HepG2 (cell line): ENCODE measurements at regions not wholly inside any gene's neighbourhood (a gene's known extent, or its start where the extent isn't known, plus 50 kb on each side); places are given as distances from the start of the nearest gene placed in this dataset.

Experiments
- ATAC-seq: fragments of 200-7000 bp; cut with Tn5 transposase; 3 replicates; pipeline ENCODE4 v1.9.1; 2020; ENCODE audit warnings: mild to moderate bottlenecking, moderate library complexity
- BruUV-seq: library from RNA; stranded (reverse); fragments of 400-500 nt; replicated peaks from 2 replicates; lab custom pipeline; 2021; lab: Mats Ljungman, UMichigan
- CTCF ChIA-PET: fragments of 300-600 bp; formaldehyde crosslinking; extraction: SDS; loops from one replicate; lab custom pipeline; 2021; ENCODE audit warnings: low total read pairs, inconsistent platforms, low intra/inter-chr PET ratio; lab: Yijun Ruan, JAX
- POLR2A ChIA-PET: fragments of 350-600 bp; sonication (Branson Sonifier 250); formaldehyde crosslinking; loops from one replicate; lab custom pipeline; 2020; ENCODE audit warnings: antibody characterized with exemption, inconsistent platforms; lab: Yijun Ruan, JAX
- DNase-seq: peaks from one replicate; pipeline ENCODE4 v3.0.0-alpha.2; 2015; ENCODE audit warnings: low spot score
- FAIRE-seq: peaks from 3 replicates; lab custom pipeline; 2011; peaks lifted over from hg19 to GRCh38; lab: Jason Lieb, UNC
- H2AFZ ChIP-seq: one replicate; pipeline ENCODE4 v1.6.1; 2011; ENCODE audit warnings: low read length, inconsistent platforms
- H3K27ac ChIP-seq: fragments of 300-600 bp; 3 replicates; pipeline ENCODE4 v1.8.0; 2011; ENCODE audit warnings: mixed run types, mild to moderate bottlenecking, mixed read lengths, low read length, inconsistent platforms; ENCODE audit not compliant: insufficient read depth; ENCODE audit errors: extremely low read length
- H3K27me3 ChIP-seq, 2 experiments: fragments of 200-600 bp in 1 of 2; 2 replicates in 1 of 2; 3 replicates in 1 of 2; pipeline versions ENCODE4 v1.6.0 to v1.8.0; 2011; ENCODE audit warnings: low read length in 2 of 2, mild to moderate bottlenecking in 2 of 2, moderate library complexity in 2 of 2, inconsistent platforms in 1 of 2; ENCODE audit not compliant: insufficient read depth in 2 of 2, control insufficient read depth in 1 of 2
- H3K36me3 ChIP-seq, 2 experiments: fragments of 200-600 bp in 1 of 2; replicated peaks in 1 of 2; 2 replicates in 1 of 2; 3 replicates in 1 of 2; pipeline versions ENCODE4 v1.5.1 to v1.8.0; 2011; ENCODE audit warnings: low read length in 2 of 2, inconsistent platforms in 1 of 2; ENCODE audit not compliant: insufficient read depth in 2 of 2, control insufficient read depth in 1 of 2
- H3K4me1 ChIP-seq: 2 replicates; pipeline ENCODE4 v1.5.1; 2012; ENCODE audit warnings: low read length, inconsistent platforms; ENCODE audit not compliant: insufficient read depth
- H3K4me2 ChIP-seq: 2 replicates; pipeline ENCODE4 v1.6.0; 2011; ENCODE audit warnings: low read depth, low read length, inconsistent platforms
- H3K4me3 ChIP-seq, 3 experiments: fragments of 200-600 bp in 1 of 3; sonication (generic), shearing (Covaris generic) in 1 of 3; replicated peaks in 1 of 3; 2 replicates each; pipeline ENCODE4 v1.5.1; 2011 to 2016; ENCODE audit warnings: low read length in 3 of 3, inconsistent platforms in 2 of 3, low read depth in 2 of 3, mild to moderate bottlenecking in 2 of 3, control low read depth in 1 of 3, mixed read lengths in 1 of 3; ENCODE audit not compliant: insufficient read depth in 1 of 3
- H3K79me2 ChIP-seq: one replicate; pipeline ENCODE4 v1.6.1; 2011; ENCODE audit warnings: low read length, inconsistent platforms; ENCODE audit not compliant: insufficient read depth
- H3K9ac ChIP-seq: 2 replicates; pipeline ENCODE4 v1.6.0; 2011; ENCODE audit warnings: mild to moderate bottlenecking, low read depth, low read length, inconsistent platforms; ENCODE audit not compliant: insufficient read depth
- H3K9me3 ChIP-seq: 2 replicates; pipeline ENCODE4 v1.5.1; 2012; ENCODE audit warnings: mild to moderate bottlenecking, low read length
- H4K20me1 ChIP-seq: 2 replicates; pipeline ENCODE4 v1.6.0; 2011; ENCODE audit warnings: inconsistent platforms, mild to moderate bottlenecking, low read length, moderate library complexity; ENCODE audit not compliant: insufficient read depth
- ATF4 ChIP-seq, 2 experiments: fragments of 450-650 bp in 1 of 2; sonication (generic) in 1 of 2; formaldehyde crosslinking; IDR thresholded peaks; 2 replicates each; pipeline versions ENCODE4 v1.5.0 to v1.8.0; 2020 to 2022; ENCODE audit warnings: mild to moderate bottlenecking in 1 of 2, missing genetic modification reagents in 1 of 2
- ATM ChIP-seq: fragments of 450-650 bp; IDR thresholded peaks from 2 replicates; pipeline ENCODE4 v1.7.1; 2017; ENCODE audit warnings: mild to moderate bottlenecking, borderline replicate concordance
- BCL3 ChIP-seq: sonication (generic); formaldehyde crosslinking; IDR thresholded peaks from 2 replicates; pipeline ENCODE4 v1.5.1; 2020; ENCODE audit warnings: mild to moderate bottlenecking, missing genetic modification reagents, moderate library complexity
- ELF4 ChIP-seq: sonication (generic); formaldehyde crosslinking; IDR thresholded peaks from 2 replicates; pipeline ENCODE4 v1.5.0; 2020; ENCODE audit warnings: missing genetic modification reagents, mild to moderate bottlenecking, moderate library complexity, borderline replicate concordance
- ETV5 ChIP-seq: IDR thresholded peaks from 2 replicates; pipeline ENCODE4 v1.6.1; 2018; ENCODE audit warnings: missing biosample characterization, missing genetic modification reagents, inconsistent platforms, borderline replicate concordance
- GMEB2 ChIP-seq: IDR thresholded peaks from 2 replicates; pipeline ENCODE4 v1.6.1; 2016; ENCODE audit warnings: missing biosample characterization, missing genetic modification reagents, low read depth
- MTF1 ChIP-seq: sonication (generic); formaldehyde crosslinking; IDR thresholded peaks from 2 replicates; pipeline ENCODE4 v1.5.0; 2020; ENCODE audit warnings: missing genetic modification reagents
- MYPOP ChIP-seq: sonication (generic); formaldehyde crosslinking; IDR thresholded peaks from 2 replicates; pipeline ENCODE4 v1.8.1; 2023; ENCODE audit warnings: mild to moderate bottlenecking, moderate library complexity, missing genetic modification reagents
- NFATC3 ChIP-seq: sonication (generic); formaldehyde crosslinking; IDR thresholded peaks from 2 replicates; pipeline ENCODE4 v1.5.1; 2020; ENCODE audit warnings: mild to moderate bottlenecking, missing genetic modification reagents
- NFIB ChIP-seq: sonication (generic); formaldehyde crosslinking; IDR thresholded peaks from 2 replicates; pipeline ENCODE4 v1.9.0; 2021; ENCODE audit warnings: missing genetic modification reagents, mild to moderate bottlenecking, borderline replicate concordance
- PAWR ChIP-seq: sonication (generic); formaldehyde crosslinking; IDR thresholded peaks from 2 replicates; pipeline ENCODE4 v1.4.0; 2020; ENCODE audit warnings: missing genetic modification reagents, mild to moderate bottlenecking, borderline replicate concordance
- POLR2G ChIP-seq: fragments of 200-400 bp; formaldehyde crosslinking; IDR thresholded peaks from 2 replicates; pipeline ENCODE4 v1.6.1; 2018; ENCODE audit warnings: mild to moderate bottlenecking, low read depth, low read length, moderate library complexity
- SMYD3 ChIP-seq: sonication (generic); formaldehyde crosslinking; IDR thresholded peaks from 2 replicates; pipeline ENCODE4 v1.8.1; 2023; ENCODE audit warnings: mild to moderate bottlenecking, missing genetic modification reagents
- SRF ChIP-seq: IDR thresholded peaks from 2 replicates; pipeline ENCODE4 v1.6.1; 2011; ENCODE audit warnings: mild to moderate bottlenecking, low read depth, low read length, moderate library complexity
- ZBTB34 ChIP-seq: sonication (generic); formaldehyde crosslinking; IDR thresholded peaks from 2 replicates; pipeline ENCODE4 v1.8.0; 2022; ENCODE audit warnings: mild to moderate bottlenecking, missing genetic modification reagents
- ZNF160 ChIP-seq: sonication (generic); formaldehyde crosslinking; IDR thresholded peaks from 2 replicates; pipeline ENCODE4 v1.8.0; 2022; ENCODE audit warnings: mild to moderate bottlenecking, inconsistent platforms, missing genetic modification reagents
- ZNF20 ChIP-seq: sonication (generic); formaldehyde crosslinking; IDR thresholded peaks from 2 replicates; pipeline ENCODE4 v1.4.0; 2020; ENCODE audit warnings: mild to moderate bottlenecking, moderate library complexity, missing genetic modification reagents
- ZNF446 ChIP-seq: sonication (generic); formaldehyde crosslinking; IDR thresholded peaks from 2 replicates; pipeline ENCODE4 v1.5.0; 2020; ENCODE audit warnings: mild to moderate bottlenecking, missing genetic modification reagents
- ZNF672 ChIP-seq: sonication (generic); formaldehyde crosslinking; IDR thresholded peaks from 2 replicates; pipeline ENCODE4 v1.8.1; 2022; ENCODE audit warnings: missing genetic modification reagents
- ZSCAN20 ChIP-seq: sonication (generic); formaldehyde crosslinking; IDR thresholded peaks from 2 replicates; pipeline ENCODE4 v1.4.0; 2020; ENCODE audit warnings: missing genetic modification reagents, mild to moderate bottlenecking, borderline replicate concordance
- WGBS: methylation state at CpG from one replicate; pipeline ENCODE4 v1.1.6; 2017; ENCODE audit warnings: low lambda C conversion rate; 5-methylcytosine and 5-hydroxymethylcytosine counted together
- in situ Hi-C: cut with HindIII; loops from 2 replicates; pipeline ENCODE4 v1.10.0; 2017; ENCODE audit warnings: low pct_unique_long_range_greater_than_20kb; ENCODE audit not compliant: extremely low pct_ligation_motif_present
- intact Hi-C: fragments of 100-400 bp; cut with micrococcal nuclease; formaldehyde crosslinking; loops from one replicate; pipeline ENCODE4 v1.10.0; 2022; ENCODE audit not compliant: unreplicated experiment

GRCh38 chr13:73859841-73860240 lies 274.4 kb downstream of the KLF12 start (continued):
- no peak for TF ChIP-seq SMYD3
- TF ChIP-seq ZNF446 (CRISPR knock-in tag), result no peak
- TF ChIP-seq ZNF672 (CRISPR knock-in tag), result no peak
- no peak for TF ChIP-seq POLR2G
- TF ChIP-seq GMEB2, result no peak
- TF ChIP-seq, all 625 proteins: peak for 0

- POLR2A ChIA-PET, result no interaction called here
- Histone ChIP-seq H3K4me3 (no peak overlapping the region), H3K4me1 (no peaks in the 10 kb centered on the region), H3K27me3 (no peaks in the 10 kb centered on the region), H3K36me3 (no peaks in the 10 kb centered on the region), H2AFZ (no peak overlapping the region), H3K9me3 (no peaks in the 10 kb centered on the region), H3K79me2 (no peaks in the 10 kb centered on the region), H3K27ac (no peak overlapping the region), H3K4me2 (no peak overlapping the region), H3K9ac (no peak overlapping the region), H4K20me1 (no peaks in the 10 kb centered on the region)
- no peak for ATAC-seq
- no peak for FAIRE-seq
- CTCF ChIA-PET, result no interaction called here
- 46% methylated on average over 2 of the region's 2 CpGs for WGBS
- in situ Hi-C loops (no loop called here), intact Hi-C loops (no loop called here)
- no peak for DNase-seq
- no TSS peak for BruUV-seq
- TF ChIP-seq ZBTB34 (CRISPR knock-in tag) (no peak), ZSCAN20 (CRISPR knock-in tag) (no peak), MTF1 (CRISPR knock-in tag) (no peak), NFIB (no peak), NFATC3 (CRISPR knock-in tag) (no peak), BCL3 (CRISPR knock-in tag) (no peak), SRF (no peak), MYPOP (CRISPR knock-in tag) (no peak), ZNF160 (CRISPR knock-in tag) (no peak), ETV5 (no peak), PAWR (no peak), ELF4 (CRISPR knock-in tag) (no peak), ATF4 (CRISPR knock-in tag; IDR thresholded peaks at IDR 0.05) (no peak), ZNF20 (no peak), ATM (no peak)
Observed at GRCh38 chr13:73857106-73857505, 277.1 kb downstream of the KLF12 start.
